Keratinocyte (primary cell): ENCODE measurements at regions not wholly inside any gene's neighbourhood (a gene's known extent, or its start where the extent isn't known, plus 50 kb on each side); places are given as distances from the start of the nearest gene placed in this dataset.

Source experiments
- CTCF ChIP-seq, 3 experiments: IDR thresholded peaks in 1 of 3; conservative IDR thresholded peaks in 1 of 3; optimal IDR thresholded peaks in 1 of 3; 2 replicates in 2 of 3; 3 replicates in 1 of 3; pipeline versions ENCODE3 to v1.5.1; 2011; ENCODE audit warnings: low read length in 3 of 3, mild to moderate bottlenecking in 3 of 3, moderate library complexity in 2 of 3, control low read depth in 1 of 3, inconsistent platforms in 1 of 3; ENCODE audit not compliant: insufficient read depth in 2 of 3; ENCODE audit errors: extremely low read depth in 1 of 3
- EZH2 ChIP-seq: IDR thresholded peaks from one replicate; pipeline ENCODE4 v1.6.1; 2012; ENCODE audit warnings: inconsistent platforms, mild to moderate bottlenecking, low read length, moderate library complexity

DNA sequence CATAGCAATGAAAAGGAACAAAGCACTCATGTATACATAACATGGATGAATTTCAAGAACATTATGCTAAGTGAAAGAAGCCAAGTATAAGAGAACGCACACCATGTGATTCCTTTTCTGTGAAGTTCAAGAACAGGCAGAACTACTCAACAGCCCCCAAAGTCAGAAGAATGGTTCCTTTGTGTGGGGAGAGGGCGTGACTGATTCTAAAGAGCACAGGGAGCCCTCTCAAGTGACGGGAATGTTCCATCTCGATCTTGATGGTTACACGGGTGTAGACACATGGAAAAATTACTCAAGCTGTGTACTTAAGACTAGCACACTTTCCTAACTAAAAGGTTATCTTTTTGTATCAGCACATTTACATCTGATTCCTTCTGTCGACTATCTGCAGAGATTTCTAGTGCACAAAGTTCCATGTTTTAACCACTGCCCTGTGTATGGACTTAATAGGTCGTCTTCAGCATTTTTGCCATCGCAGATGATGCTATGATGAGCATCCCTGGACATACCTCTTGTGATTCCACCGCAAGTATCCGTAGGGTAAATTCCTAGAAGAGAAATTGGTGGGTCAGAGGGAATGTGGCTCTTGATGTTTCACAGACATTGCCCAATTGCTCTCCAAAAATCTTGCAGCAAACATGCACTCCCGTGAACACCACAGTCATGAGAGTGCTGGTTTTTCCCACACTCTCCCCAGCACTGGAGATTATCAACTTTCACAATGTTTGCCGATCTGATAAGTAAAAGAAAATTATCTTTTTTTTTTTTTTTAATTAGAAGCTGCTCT, 279.3 kb downstream of the BMP7 start:
- TF ChIP-seq CTCF (optimal IDR thresholded peaks at IDR 0.05 in 1 of 3, IDR thresholded peaks at IDR 0.05 in 1 of 3, conservative IDR thresholded peaks at IDR 0.05 in 1 of 3; ENCODE audit: extremely low read depth in 1 of 3, insufficient read depth in 2 of 3, low read length in 3 of 3), result no peak
- TF ChIP-seq EZH2, result no peak
